Right kidney (tissue), 1 donor: ENCODE measurements at regions not wholly inside any gene's neighbourhood (a gene's known extent, or its start where the extent isn't known, plus 50 kb on each side); places are given as distances from the start of the nearest gene placed in this dataset.

Source experiments
- DNase-seq: peaks from one replicate; pipeline ENCODE4 v3.0.0-alpha.2; 2016

- DNase-seq: no peak
Observed at GRCh38 chr4:60531776-60532379, 668.2 kb upstream of the ADGRL3 start.

GRCh38 chr4:60544981-60545380 is 655.1 kb upstream of the ADGRL3 start:
- DNase-seq: no peak

- DNase-seq: no peak
Observed at GRCh38 chr4:60562334-60562733, 637.8 kb upstream of the ADGRL3 start.

- DNase-seq: no peak
Observed at GRCh38 chr4:60565558-60565957, 634.6 kb upstream of the ADGRL3 start.

GRCh38 chr4:60575336-60575735 is 624.8 kb upstream of the ADGRL3 start:
- DNase-seq: no peak

- DNase-seq: no peak
Observed at GRCh38 chr4:60579335-60579734, 620.8 kb upstream of the ADGRL3 start.

GRCh38 chr4:60581919-60582536 is 618.1 kb upstream of the ADGRL3 start:
- no peak for DNase-seq

- DNase-seq: no peak
Observed at GRCh38 chr4:60588556-60588955, 611.6 kb upstream of the ADGRL3 start.

GRCh38 chr4:60589425-60589824 is 610.7 kb upstream of the ADGRL3 start:
- DNase-seq: no peak

GRCh38 chr4:60590116-60590515 is 610.0 kb upstream of the ADGRL3 start:
- no peak for DNase-seq

GRCh38 chr4:60605646-60606354 is 594.3 kb upstream of the ADGRL3 start:
- no peak for DNase-seq

GRCh38 chr4:60611762-60612496 is 588.2 kb upstream of the ADGRL3 start:
- no peak for DNase-seq

GRCh38 chr4:60617731-60618130 is 582.4 kb upstream of the ADGRL3 start:
- DNase-seq: no peak

GRCh38 chr4:60619531-60620305 is 580.4 kb upstream of the ADGRL3 start:
- no peak for DNase-seq

- DNase-seq: no peak
Observed at GRCh38 chr4:60637976-60638375, 562.1 kb upstream of the ADGRL3 start.

GRCh38 chr4:60648774-60649173 is 551.4 kb upstream of the ADGRL3 start:
- no peak for DNase-seq

GRCh38 chr4:60652933-60653332 is 547.2 kb upstream of the ADGRL3 start:
- no peak for DNase-seq

GRCh38 chr4:60655356-60655755 is 544.8 kb upstream of the ADGRL3 start:
- DNase-seq: no peak

- DNase-seq: no peak
Observed at GRCh38 chr4:60656171-60656570, 544.0 kb upstream of the ADGRL3 start.

GRCh38 chr4:60657041-60657440 is 543.1 kb upstream of the ADGRL3 start:
- DNase-seq: no peak

- no peak for DNase-seq
Observed at GRCh38 chr4:60657807-60658206, 542.3 kb upstream of the ADGRL3 start.

GRCh38 chr4:60663769-60664168 is 536.4 kb upstream of the ADGRL3 start:
- no peak for DNase-seq
